ENCODE measurements at regions not wholly inside any gene's neighbourhood (a gene's known extent, or its start where the extent isn't known, plus 50 kb on each side); places are given as distances from the start of the nearest gene placed in this dataset.

DNA sequence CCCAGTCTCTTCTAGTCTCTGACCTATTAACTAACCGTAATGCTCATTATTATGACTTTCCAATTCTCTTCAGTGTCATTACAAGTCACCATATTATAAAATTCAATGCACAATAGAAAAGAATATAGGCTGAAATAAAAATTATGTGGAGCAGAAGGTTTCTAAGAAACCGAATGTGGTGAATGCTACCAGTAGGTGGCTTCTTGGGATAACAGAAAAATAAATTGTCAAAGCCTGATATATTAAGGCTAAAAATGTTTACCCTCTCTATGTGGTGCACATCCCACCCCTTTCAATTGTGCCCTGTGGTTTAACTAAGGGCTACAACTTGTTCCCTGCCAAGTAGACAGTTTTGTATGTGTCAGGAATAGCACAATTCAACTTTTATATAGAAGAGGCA lies 624.6 kb upstream of the TECRL start:
- no peak for TF ChIP-seq HDGF (IDR thresholded peaks at IDR 0.05; ENCODE audit: borderline replicate concordance)
- no peak for TF ChIP-seq NFRKB (IDR thresholded peaks at IDR 0.05)
- TF ChIP-seq ARNT (IDR thresholded peaks at IDR 0.05): no peak
- no peak for TF ChIP-seq SUZ12 (IDR thresholded peaks at IDR 0.05)
- no peak for TF ChIP-seq FOXA1 (IDR thresholded peaks at IDR 0.05)
